ENCODE measurements at regions not wholly inside any gene's neighbourhood (a gene's known extent, or its start where the extent isn't known, plus 50 kb on each side); places are given as distances from the start of the nearest gene placed in this dataset.
A peak's percentile ranks its signal among the peaks of the same experiment; 100 is the strongest.

DNA sequence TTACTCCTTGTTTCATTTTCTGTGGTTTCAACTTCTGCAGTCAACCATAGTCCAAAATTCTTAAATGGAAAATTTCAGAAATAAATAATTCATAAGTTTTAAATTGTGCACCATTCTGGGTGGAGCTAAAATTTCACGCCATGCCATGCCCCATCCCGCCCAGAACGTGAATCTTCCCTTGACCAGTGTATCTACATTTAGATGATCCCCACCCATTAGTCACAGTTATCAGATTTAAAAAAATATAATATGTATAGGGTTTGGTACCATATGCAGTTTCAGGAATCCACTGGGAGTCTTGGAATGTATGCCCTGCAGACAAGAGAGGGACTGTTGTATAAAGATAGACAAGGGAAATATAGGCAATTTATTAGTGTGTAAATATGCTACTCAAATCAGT is 759.7 kb upstream of the ZNF608 start:
- in situ Hi-C loops (cut with HindIII; ENCODE audit: low pct_unique_long_range_greater_than_20kb, low sequenced_read_pairs), result no loop called here
- no TSS peak for BruUV-seq (replicated peaks)
- no peak overlapping the region for H3K4me3 ChIP-seq (ENCODE audit: low read depth in 2 of 2, low read length in 2 of 2)
- no peaks in the 10 kb centered on the region for H3K9me3 ChIP-seq (ENCODE audit: control insufficient read depth, insufficient read depth, low read depth, low read length)
- H3K27ac ChIP-seq (ENCODE audit: low read length), result no peak overlapping the region; the same call in 1 of the 2 replicates
- ChIA-PET CTCF (no interaction called here), POLR2A (no interaction called here)
- intact Hi-C loops (cut with micrococcal nuclease; ENCODE audit: unreplicated experiment), result no loop called here
- ATAC-seq, result no peak
- no peaks in the 10 kb centered on the region for H3K27me3 ChIP-seq (ENCODE audit: control insufficient read depth, insufficient read depth, low read length)
- no peaks in the 10 kb centered on the region for H3K36me3 ChIP-seq (ENCODE audit: control insufficient read depth, insufficient read depth, low read length)
- TF ChIP-seq POLR2AphosphoS5 (IDR thresholded peaks at IDR 0.05; ENCODE audit: low read depth, low read length) (no peak), TCF7L2 (IDR thresholded peaks at IDR 0.05; ENCODE audit: low read depth, low read length) (no peak), SIN3A (IDR thresholded peaks at IDR 0.05; ENCODE audit: borderline replicate concordance, insufficient read depth, low read depth, low read length) (no peak)
- TF ChIP-seq, protein P1, sequence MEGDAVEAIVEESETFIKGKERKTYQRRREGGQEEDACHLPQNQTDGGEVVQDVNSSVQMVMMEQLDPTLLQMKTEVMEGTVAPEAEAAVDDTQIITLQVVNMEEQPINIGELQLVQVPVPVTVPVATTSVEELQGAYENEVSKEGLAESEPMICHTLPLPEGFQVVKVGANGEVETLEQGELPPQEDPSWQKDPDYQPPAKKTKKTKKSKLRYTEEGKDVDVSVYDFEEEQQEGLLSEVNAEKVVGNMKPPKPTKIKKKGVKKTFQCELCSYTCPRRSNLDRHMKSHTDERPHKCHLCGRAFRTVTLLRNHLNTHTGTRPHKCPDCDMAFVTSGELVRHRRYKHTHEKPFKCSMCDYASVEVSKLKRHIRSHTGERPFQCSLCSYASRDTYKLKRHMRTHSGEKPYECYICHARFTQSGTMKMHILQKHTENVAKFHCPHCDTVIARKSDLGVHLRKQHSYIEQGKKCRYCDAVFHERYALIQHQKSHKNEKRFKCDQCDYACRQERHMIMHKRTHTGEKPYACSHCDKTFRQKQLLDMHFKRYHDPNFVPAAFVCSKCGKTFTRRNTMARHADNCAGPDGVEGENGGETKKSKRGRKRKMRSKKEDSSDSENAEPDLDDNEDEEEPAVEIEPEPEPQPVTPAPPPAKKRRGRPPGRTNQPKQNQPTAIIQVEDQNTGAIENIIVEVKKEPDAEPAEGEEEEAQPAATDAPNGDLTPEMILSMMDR (IDR thresholded peaks at IDR 0.05), result no peak
- TF ChIP-seq, protein P2, sequence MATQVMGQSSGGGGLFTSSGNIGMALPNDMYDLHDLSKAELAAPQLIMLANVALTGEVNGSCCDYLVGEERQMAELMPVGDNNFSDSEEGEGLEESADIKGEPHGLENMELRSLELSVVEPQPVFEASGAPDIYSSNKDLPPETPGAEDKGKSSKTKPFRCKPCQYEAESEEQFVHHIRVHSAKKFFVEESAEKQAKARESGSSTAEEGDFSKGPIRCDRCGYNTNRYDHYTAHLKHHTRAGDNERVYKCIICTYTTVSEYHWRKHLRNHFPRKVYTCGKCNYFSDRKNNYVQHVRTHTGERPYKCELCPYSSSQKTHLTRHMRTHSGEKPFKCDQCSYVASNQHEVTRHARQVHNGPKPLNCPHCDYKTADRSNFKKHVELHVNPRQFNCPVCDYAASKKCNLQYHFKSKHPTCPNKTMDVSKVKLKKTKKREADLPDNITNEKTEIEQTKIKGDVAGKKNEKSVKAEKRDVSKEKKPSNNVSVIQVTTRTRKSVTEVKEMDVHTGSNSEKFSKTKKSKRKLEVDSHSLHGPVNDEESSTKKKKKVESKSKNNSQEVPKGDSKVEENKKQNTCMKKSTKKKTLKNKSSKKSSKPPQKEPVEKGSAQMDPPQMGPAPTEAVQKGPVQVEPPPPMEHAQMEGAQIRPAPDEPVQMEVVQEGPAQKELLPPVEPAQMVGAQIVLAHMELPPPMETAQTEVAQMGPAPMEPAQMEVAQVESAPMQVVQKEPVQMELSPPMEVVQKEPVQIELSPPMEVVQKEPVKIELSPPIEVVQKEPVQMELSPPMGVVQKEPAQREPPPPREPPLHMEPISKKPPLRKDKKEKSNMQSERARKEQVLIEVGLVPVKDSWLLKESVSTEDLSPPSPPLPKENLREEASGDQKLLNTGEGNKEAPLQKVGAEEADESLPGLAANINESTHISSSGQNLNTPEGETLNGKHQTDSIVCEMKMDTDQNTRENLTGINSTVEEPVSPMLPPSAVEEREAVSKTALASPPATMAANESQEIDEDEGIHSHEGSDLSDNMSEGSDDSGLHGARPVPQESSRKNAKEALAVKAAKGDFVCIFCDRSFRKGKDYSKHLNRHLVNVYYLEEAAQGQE (IDR thresholded peaks at IDR 0.05; ENCODE audit: insufficient read depth in 1 of 2, low read depth in 2 of 2, low read length in 1 of 2), result no peak
- no peak for DNase-seq (ENCODE audit: low read depth, low spot score)
- no peaks in the 10 kb centered on the region for H3K4me1 ChIP-seq (ENCODE audit: control insufficient read depth, insufficient read depth, low read length)

DNA sequence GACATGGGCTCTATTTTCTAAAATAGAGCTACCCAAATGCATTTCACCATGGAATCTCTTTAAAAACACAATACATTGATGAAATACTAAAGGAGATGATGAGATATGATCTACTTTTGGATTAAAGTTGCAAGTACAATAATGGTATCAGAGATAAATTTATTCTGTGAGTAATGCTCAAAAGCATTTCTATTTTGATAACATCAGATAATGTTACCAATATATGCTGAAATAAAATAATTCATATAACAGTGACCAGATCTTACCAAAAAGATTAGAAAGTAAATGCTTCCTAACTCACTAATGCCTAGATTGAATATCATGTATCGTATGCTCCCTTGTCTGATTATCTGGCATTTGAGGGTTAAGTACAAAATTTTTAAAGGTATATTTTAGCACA is 761.8 kb upstream of the ZNF608 start:
- Histone ChIP-seq H3K27me3 (ENCODE audit: control insufficient read depth, insufficient read depth, low read length) (no peaks in the 10 kb centered on the region), H3K36me3 (ENCODE audit: control insufficient read depth, insufficient read depth, low read length) (no peaks in the 10 kb centered on the region), H3K4me1 (ENCODE audit: control insufficient read depth, insufficient read depth, low read length) (no peaks in the 10 kb centered on the region), H3K9me3 (ENCODE audit: control insufficient read depth, insufficient read depth, low read depth, low read length) (no peaks in the 10 kb centered on the region), H3K27ac (ENCODE audit: low read length) (peak overlapping the region; percentile 19; the same call in 1 of the 2 replicates), H3K4me3 (ENCODE audit: low read depth in 2 of 2, low read length in 2 of 2) (no peak overlapping the region)
- POLR2A ChIA-PET, result no interaction called here
- BruUV-seq (replicated peaks), result no TSS peak
- TF ChIP-seq, protein P2 (IDR thresholded peaks at IDR 0.05; ENCODE audit: insufficient read depth in 1 of 2, low read depth in 2 of 2, low read length in 1 of 2), result no peak
- TF ChIP-seq TCF7L2 (IDR thresholded peaks at IDR 0.05; ENCODE audit: low read depth, low read length), result no peak
- TF ChIP-seq, protein P1 (IDR thresholded peaks at IDR 0.05), result no peak
- no peak for TF ChIP-seq POLR2AphosphoS5 (IDR thresholded peaks at IDR 0.05; ENCODE audit: low read depth, low read length)
- TF ChIP-seq SIN3A (IDR thresholded peaks at IDR 0.05; ENCODE audit: borderline replicate concordance, insufficient read depth, low read depth, low read length), result no peak
- in situ Hi-C loops (cut with HindIII; ENCODE audit: low pct_unique_long_range_greater_than_20kb, low sequenced_read_pairs) (no loop called here), intact Hi-C loops (cut with micrococcal nuclease; ENCODE audit: unreplicated experiment) (no loop called here)
- DNase-seq (ENCODE audit: low read depth, low spot score) (no peak), ATAC-seq (no peak)
- CTCF ChIA-PET, result no interaction called here
